ENCODE measurements at regions not wholly inside any gene's neighbourhood (a gene's known extent, or its start where the extent isn't known, plus 50 kb on each side); places are given as distances from the start of the nearest gene placed in this dataset.

- DNase-seq: no peak
Measured at GRCh38 chr4:11182031-11182430, 246.7 kb downstream of the HS3ST1 start.

DNA sequence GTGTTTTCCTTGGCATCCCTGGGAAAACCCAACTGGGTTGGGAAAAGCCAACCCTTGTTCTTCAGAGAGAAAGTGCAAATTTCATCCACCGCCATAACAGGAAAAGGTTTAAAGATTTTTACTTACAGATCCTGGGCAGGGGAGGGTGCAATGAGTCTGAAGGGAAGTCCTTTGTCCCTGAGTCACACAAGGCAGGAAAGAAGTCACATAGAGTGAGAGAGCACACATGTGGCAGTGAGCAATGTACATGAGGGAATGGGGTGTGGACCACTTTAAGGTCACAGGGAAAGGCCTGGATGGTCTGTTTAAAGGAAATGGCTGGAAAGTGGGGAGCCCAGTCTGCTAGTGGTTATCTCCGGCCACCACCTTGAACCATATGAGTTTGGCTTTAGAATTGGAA lies 248.9 kb downstream of the HS3ST1 start:
- no peak for DNase-seq

- DNase-seq: no peak
Measured at GRCh38 chr4:11178433-11178832, 250.3 kb downstream of the HS3ST1 start.

DNA sequence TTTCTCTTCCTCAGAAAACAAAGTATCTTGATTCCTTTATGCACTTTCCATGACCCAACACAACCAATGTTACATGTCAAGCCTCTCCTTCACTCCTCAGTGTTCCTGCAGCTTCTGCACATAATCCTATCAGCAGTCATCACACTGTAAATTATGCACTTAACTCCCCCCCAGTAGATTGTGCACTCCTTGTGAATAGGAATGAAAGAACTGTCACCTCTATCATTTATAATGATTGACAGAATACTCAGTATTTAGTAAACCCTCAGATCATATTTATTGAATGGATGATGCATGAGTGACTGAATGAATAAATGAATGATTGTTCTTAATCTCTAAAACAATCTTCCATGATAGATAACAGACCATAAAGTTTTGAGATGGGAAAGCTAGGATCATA lies 253.3 kb downstream of the HS3ST1 start:
- DNase-seq: no peak

DNA sequence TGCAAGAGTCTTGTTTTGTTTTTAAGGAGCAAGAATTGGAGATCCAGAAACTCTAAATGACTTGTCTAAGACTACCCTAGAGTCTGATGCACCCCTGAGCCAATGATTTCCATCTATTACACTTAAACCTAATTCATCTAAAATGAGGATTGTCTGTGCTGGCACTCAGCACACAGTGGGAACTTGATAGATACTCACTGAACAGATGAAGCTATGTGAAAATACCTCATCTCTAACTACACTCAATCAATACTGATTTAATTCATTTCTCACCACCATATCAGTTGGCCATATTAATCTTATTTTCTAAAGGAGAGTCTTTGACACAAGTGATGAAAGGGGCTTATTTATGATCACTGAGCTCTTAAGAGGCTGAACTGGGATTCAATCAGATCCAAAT lies 262.1 kb downstream of the HS3ST1 start:
- no peak for DNase-seq

DNA sequence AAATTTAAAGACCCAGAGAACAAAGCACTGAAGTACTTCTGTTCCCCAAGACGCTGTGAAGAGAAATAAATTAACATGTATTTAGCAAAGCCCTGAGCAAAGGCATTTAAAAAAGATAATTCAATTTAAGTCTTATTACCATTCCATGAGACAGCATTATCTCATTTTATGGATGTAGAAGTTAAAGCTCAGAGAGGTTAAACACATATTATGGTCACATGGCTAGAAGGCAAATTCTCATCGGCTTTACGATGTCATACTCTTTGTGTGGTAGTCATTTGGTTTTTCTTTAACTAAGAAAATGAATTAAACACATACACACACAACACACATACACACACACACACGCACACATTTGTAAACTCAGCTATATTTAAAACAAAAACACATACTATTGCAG lies 262.7 kb downstream of the HS3ST1 start:
- DNase-seq: no peak

GRCh38 chr4:11165052-11165451 lies 263.6 kb downstream of the HS3ST1 start:
- DNase-seq: no peak

- no peak for DNase-seq
Measured at GRCh38 chr4:11160288-11160687, 268.4 kb downstream of the HS3ST1 start.

DNA sequence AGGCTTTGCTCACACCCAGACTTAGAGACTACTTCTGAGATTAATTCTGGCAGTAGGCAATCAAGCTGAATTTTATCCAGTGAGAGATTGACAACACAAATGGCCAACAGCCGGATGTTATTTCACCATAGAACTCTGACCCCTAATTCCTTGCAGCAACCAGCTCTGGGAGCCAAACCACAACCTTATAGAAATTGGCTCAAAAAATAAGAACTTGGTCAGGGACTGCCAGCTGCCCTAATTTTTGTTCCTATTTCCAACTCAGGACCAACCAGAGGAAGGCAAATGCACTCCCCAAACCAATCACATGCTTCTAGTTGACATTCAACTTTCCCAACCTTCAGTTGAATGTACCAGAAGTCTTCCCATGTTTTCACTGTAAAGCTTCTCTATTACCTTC lies 269.7 kb downstream of the HS3ST1 start:
- no peak for DNase-seq

GRCh38 chr4:11155208-11155867 lies 273.4 kb downstream of the HS3ST1 start:
- no peak for DNase-seq

- no peak for DNase-seq
Measured at GRCh38 chr4:11153171-11153750, 275.4 kb downstream of the HS3ST1 start.

DNA sequence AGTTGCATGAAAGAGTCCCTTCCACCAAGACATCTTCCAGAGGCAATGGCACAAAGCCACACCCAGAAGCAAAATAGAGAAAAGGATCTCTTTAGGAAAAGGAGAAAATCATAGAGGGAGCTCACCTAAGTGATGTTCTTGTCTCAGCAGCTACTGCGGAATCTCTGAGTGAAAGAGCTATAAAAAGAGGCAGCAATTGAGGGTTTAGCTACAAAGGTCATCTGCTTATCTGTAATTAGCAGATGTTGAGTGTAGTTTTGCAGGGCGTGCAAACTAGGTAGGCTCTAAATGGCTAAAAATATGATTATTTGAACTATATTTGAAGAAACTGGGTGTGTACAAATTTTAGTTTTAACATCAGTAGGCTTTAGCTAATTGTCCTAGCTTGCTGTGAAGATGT lies 276.0 kb downstream of the HS3ST1 start:
- DNase-seq: no peak

GRCh38 chr4:11151500-11151899 lies 277.2 kb downstream of the HS3ST1 start:
- no peak for DNase-seq

GRCh38 chr4:11149612-11150259 lies 279.0 kb downstream of the HS3ST1 start:
- no peak for DNase-seq

DNA sequence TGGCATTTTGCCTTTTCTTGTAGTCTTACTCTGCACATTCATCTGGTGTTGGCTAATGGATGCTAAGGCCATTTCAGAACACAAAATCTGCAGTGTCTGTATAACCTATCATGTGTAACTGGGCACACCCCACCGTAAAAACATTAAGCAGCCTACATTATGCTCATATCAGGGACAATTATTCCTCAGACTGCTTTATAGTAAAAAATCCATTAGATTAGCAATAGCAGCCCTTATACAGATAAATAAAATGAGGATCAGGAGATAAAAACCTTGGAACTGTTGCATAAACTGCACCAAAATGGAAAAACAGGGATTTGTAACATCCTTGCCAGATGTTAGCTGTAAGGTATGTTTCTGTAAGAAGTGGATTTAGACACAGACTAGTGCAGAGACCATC lies 288.8 kb downstream of the HS3ST1 start:
- no peak for DNase-seq

GRCh38 chr4:11138964-11139363 lies 289.7 kb downstream of the HS3ST1 start:
- no peak for DNase-seq

GRCh38 chr4:11134705-11135104 lies 294.0 kb downstream of the HS3ST1 start:
- no peak for DNase-seq

DNA sequence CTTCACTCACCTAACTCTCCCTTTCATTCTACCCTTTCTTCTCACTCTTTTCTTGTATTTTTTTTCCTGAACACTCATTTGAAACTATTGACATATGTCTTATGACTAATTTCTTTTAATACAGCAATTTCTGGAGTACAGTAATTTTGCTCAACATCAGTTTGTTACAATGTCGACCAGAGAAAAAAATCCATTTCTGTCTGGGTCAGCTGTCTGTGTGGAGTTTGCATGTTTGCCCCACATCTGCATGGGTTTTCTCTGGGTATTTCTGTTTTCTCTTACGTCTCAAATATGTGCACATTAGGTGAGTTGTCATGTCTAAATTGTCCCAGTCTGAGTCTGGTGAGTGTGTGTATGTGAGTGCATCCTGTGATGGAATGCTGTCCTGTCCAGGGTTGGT lies 294.8 kb downstream of the HS3ST1 start:
- DNase-seq: no peak

GRCh38 chr4:11132478-11132877 lies 296.2 kb downstream of the HS3ST1 start:
- no peak for DNase-seq

- DNase-seq: no peak
Measured at GRCh38 chr4:11131491-11131890, 297.2 kb downstream of the HS3ST1 start.

GRCh38 chr4:11130195-11130970 lies 298.3 kb downstream of the HS3ST1 start:
- DNase-seq: no peak

DNA sequence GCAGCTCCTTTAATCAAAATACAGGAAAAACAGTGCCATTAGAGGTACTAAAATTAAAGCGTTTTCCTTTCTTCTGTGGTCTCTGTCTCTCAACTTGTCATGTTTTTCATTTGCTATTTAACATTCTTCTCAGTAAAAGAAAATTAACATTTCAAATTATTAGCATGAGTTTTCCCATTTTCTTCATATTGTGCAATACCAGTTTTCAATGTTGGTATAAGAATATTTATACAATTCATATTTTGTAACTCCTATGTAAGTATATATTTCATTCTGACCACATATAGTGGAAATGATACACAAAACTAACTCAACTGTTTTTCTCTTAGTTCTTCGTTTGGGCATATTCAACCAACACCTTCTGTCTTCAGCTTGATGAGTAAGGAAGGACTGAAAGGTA lies 308.3 kb downstream of the HS3ST1 start:
- DNase-seq: no peak

GRCh38 chr4:11119474-11119873 lies 309.2 kb downstream of the HS3ST1 start:
- no peak for DNase-seq

DNA sequence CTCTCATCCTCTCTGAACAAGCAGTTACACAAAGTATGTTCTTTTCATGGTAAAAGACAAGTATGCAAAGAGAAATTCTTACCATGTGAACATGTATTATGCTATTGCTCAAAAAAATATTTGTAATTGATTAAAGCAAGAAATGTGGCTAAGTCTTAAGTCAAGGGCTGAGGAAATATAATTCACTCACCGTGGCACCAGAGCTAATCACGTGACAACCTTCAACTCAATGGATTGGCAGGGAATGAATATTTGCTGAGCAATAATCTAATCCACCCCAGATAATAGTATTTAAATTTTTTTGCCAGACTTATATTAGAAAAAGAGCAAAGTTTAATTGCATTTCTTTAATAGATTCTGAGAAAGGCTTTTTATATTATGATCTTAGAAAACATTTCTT lies 310.2 kb downstream of the HS3ST1 start:
- DNase-seq: no peak

Measured in stimulated activated CD4-positive, alpha-beta T cell treated with anti-CD3 and anti-CD28 coated beads, Interleukin-2, amount 100 ng/mL, for 24 hours (primary cell).